GM21737 (cell line): ENCODE measurements at regions not wholly inside any gene's neighbourhood (a gene's known extent, or its start where the extent isn't known, plus 50 kb on each side); places are given as distances from the start of the nearest gene placed in this dataset.
"Not testable (repeated sequence)": the region's sequence is repeated elsewhere in the genome, so short reads cannot be mapped to it uniquely, and the experiment has no call there.

Source experiments
- ATAC-seq: cut with Tn5 transposase; IDR thresholded peaks from one replicate; pipeline ENCODE4 v1.9.1; 2021; ENCODE audit warnings: mild to moderate bottlenecking, moderate library complexity; ENCODE audit not compliant: unreplicated experiment

DNA sequence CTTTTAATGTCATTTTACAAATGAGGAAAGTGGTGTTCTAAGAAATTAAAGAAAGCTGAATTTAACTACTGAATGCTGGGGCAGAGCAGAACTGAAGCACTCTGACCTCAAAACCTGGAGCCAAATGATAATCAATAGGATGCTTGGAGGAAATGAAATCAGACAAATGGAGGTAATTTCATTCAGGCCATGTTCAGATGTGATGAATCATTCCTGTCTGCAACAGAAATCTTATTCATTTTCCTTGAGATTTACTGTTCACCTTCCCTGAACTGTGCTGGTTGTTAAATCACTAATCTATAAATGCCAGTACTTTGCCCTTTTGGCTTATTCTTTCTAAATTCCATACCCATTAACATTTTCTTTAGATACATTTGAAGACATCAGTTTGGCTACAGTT lies 85.6 kb upstream of the SNX7 start:
- ATAC-seq: no peak

GRCh38 chr1:98565951-98566350 lies 95.6 kb upstream of the SNX7 start:
- no peak for ATAC-seq

GRCh38 chr1:98559291-98559690 lies 102.2 kb upstream of the SNX7 start:
- ATAC-seq: no peak

DNA sequence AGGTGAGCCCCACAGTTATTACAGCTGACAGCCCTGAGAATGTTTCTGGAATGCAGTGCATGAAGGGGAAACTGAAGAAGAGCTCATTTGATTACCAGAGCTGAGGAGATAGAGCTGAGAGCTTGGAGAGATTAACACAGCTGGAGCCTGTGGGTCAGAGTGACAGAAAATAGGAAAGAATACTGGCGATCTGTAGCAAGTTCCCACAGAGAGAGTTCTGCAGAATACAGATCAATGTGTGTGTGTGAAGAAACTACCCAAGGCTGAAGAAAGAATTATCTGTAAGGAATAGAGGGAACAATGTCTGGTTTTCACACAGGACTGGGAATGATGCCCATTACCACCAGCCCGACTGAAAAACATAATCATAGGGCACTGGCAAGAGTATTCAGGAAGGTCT lies 103.6 kb upstream of the SNX7 start:
- ATAC-seq: no peak

DNA sequence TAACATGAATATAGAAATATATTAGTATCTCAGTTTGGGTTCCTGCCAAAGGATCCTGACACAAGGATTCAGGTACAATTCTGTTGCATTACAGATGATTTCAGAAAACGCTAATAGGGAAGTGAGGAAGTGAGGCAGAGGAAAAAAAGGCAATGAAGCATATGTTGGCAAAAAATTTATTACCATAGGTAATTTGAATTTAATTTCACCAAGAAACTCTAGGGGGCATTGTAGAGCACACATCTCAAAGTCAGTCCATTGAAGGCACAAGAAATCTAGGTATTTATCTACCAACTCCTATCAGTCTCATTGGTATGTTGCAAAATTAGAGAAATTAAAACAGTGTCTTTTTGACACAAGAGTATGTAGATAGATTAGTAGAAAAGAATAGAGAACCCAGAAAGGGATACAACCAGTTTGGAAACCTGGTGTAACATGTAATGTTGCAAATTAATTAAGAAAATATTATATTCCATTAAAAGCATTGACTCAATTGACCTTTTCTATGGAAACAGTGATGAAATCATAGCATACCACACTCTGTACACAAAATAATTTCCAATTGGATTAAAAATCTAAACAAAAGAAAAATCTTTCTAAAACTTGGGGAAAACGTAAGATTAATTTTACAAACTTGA lies 104.9 kb upstream of the SNX7 start:
- ATAC-seq: no peak

DNA sequence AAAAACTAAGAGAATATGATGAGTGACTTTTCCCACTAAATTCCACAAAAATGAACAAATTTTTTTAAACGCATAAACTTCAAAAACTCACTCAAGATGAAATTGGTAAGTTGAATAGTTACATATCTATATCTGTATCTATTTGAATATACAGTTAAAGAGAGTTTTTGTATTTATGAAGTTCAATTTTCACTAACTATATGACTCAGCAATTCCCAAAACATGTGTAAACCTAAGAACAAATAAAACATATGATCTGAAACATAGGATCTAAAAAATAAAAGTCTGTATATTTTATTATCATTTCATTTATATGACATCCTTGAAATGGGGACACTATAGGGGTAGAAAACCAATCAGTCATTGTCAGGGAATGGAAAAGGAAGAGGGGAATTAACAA lies 105.7 kb upstream of the SNX7 start:
- no peak for ATAC-seq

DNA sequence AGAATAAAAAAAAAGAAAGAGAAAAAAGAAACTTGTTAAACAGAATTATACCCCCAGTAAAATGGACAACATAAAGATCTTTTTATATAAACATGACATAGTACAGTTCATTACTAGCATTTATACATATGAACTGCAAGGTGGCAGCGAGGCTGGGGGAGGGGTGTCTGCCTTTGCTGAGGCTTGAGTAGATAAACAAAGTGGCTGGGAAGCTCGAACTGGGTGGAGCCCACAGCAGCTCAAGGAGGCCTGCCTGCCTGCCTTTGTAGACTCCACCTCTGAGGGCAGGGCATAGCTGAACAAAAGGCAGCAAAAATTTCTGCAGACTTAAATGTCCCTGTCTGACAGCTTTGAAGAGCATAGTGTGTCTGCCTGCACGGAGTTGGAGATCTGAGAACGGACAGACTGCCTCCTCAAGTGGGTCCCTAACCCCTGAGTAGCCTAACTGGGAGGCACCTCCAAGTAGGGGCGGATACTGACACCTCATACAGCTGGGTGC lies 108.9 kb upstream of the SNX7 start:
- ATAC-seq: not testable (repeated sequence)

DNA sequence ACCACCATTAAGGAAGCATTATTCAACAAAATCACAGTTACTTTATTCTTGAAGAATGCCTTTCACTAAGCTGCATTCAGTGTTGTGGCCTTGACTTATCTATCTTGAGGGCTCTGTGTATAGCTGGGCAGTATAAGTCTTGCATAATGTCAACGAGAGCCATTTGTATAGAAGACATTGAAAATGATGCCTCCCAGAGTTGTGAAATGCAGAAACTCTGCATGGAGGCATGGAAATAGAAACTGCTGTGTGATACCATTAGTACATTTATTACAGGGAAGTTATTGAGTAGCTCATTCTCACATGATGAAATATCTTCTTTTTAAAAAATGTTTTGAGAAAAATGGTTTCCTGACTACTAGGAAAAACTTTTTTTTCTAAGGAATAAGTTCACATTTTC lies 111.4 kb upstream of the SNX7 start:
- no peak for ATAC-seq

DNA sequence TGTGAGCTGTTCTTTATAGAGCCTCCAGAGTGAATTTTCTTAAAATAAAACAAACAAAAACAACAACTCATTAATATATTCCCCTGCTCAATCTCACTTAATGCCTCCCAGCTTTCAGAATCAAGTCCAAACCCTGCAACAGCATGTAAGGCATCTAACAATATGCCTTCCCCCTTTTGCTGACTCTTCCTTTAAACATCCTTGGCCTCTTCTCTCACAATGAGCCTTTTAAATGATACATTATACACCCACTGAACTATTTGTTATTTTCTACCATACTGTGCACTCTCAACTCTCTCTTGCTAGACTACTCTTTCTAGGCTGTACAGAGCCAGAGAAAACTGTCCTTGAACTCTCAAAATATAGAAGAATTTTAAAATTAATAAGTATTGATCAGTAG lies 115.2 kb upstream of the SNX7 start:
- no peak for ATAC-seq

GRCh38 chr1:98538106-98538505 lies 123.4 kb upstream of the SNX7 start:
- no peak for ATAC-seq

- no peak for ATAC-seq
Measured at GRCh38 chr1:98523256-98523655, 138.3 kb upstream of the SNX7 start.

DNA sequence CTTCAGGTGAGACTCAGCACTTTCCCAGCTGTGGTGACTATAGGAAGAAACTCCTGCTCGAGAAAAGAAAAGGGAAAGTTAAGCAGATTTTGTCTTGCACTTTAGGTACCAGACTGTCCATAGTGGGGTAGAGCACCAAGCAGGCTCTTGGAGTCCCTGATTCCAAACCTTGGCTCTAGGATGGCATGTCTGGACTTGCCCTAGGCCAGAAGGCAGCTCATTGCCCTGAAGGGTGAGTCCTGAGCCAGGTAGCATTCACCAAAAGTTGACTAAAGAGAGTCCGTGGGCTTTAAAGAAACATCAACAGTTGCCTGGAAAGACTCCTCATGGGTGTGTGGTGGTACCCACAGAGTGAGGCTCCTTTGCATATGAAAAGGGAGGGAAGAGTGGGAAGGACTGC lies 145.2 kb upstream of the SNX7 start:
- ATAC-seq: no peak

DNA sequence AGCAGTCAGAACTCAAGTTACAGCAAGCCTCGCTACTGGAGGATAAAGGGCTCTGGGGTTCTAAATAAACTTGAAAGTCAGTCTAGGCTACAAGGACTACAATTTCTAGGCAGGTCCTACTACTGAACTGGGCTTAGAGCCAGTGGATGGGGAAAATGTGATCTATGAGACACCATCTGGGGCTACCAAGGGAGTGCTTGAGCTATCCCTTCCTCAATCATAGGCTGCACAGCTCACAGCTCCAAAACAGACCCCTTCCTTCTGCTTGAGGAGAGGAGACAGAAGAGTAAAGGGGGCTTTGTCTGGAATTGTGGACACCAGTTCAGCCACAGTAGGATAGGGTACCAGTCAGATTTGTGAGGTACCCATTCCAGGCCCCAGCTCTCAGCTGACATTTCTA lies 145.8 kb upstream of the SNX7 start:
- ATAC-seq: no peak

DNA sequence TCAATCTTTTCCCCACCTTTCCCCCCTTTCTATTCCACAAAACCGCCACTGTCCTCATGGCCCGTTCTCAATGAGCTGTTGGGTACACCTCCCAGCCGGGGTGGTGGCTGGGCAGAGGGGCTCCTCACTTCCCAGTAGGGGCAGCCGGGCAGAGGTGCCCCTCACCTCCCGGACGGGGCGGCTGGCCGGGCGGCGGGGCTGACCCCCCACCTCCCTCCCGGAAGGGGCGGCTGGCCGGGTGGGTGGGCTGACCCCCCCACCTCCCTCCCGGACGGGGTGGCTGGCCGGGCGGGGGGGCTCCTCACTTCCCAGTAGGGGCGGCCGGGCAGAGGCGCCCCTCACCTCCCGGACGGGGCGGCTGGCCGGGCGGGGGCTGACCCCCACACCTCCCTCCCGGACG lies 149.3 kb upstream of the SNX7 start:
- not testable (repeated sequence) for ATAC-seq

DNA sequence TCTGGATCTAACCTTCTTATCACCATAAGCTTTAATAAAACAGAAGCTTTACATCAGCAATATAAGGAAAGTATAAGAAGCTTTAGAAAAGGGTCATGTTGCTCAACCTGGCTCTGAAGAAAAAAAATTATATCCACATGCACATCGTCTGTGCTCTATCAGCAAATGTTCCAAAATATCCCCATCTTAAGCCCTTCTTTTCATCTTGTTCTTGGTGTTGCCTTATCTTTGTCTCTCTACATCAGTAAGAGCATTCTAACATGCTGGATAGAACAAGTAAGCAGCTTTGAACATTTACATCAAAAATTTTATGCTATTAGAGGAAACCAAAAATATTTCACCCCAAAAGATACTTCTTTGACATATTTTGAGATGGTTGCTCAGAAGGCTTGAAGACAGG lies 157.8 kb upstream of the SNX7 start:
- no peak for ATAC-seq

GRCh38 chr1:98502937-98503336 lies 158.6 kb upstream of the SNX7 start:
- no peak for ATAC-seq

DNA sequence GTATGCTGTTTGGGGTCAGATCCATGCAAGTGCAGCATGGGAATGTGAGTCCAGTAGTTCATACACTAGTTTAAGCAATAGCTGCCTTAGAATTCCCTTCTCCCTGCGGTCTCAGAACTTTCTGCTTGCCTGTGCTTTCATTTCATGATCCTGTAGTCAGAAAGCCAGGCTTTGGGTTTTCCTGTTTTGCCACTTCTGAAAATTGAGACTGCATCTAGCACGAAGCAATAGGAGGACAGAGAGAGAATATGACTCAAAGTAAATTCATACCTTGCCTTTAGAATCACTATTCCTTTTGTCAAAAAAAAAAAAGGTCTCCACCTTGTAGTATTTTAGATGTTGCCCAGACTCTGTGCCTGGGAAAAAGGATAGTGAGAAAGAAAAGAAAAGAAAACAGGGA lies 161.2 kb upstream of the SNX7 start:
- no peak for ATAC-seq

GRCh38 chr1:98498651-98499050 lies 162.9 kb upstream of the SNX7 start:
- ATAC-seq: no peak

DNA sequence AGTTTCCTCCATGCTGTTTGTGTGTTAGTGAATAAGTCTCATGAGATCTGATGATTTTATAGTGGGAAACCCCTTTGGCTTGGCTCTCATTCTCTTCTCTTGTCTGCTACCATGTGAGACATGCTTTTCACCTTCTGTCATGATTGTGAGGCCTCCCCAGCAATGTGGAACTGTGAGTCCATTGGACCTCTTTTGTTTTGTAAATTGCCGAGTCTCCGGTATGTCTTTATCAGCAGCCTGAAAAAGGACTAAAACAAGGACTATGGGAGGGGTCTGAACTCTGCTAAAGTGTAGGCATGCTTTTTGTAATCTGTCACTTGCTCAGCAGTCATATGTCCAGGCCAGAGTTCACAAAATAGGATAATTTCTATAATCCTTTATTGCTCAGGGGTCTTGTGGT lies 164.0 kb upstream of the SNX7 start:
- no peak for ATAC-seq

- ATAC-seq: no peak
Measured at GRCh38 chr1:98496256-98496995, 165.1 kb upstream of the SNX7 start.

GRCh38 chr1:98493469-98493868 lies 168.1 kb upstream of the SNX7 start:
- no peak for ATAC-seq

GRCh38 chr1:98490099-98490498 lies 171.4 kb upstream of the SNX7 start:
- no peak for ATAC-seq

DNA sequence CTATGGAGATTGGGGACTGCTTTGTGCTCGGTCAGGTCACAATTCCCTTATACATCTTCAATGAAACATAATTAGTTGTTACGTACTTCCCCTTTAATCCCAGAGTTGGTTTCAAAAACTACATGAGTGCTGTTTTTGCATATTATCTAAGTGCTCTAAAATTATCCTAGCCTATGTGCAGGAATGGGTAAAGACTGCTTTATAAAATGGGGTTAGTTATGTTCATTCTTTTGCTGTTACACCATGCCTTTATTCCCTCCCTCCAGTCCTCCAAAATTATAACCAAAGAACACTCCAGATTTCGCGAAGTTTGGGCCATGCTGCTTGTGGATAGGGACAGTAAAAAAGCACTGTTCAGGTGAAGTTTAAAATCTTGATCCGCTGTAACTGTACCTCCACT lies 173.9 kb upstream of the SNX7 start:
- ATAC-seq: no peak
